Lung (tissue), 11 donors: ENCODE measurements at regions not wholly inside any gene's neighbourhood (a gene's known extent, or its start where the extent isn't known, plus 50 kb on each side); places are given as distances from the start of the nearest gene placed in this dataset.

Experiments
- ATAC-seq: fragments of 200-7000 bp; cut with Tn5 transposase; one replicate; pipeline ENCODE4 v1.9.1; 2020; ENCODE audit warnings: moderate number of reproducible peaks; ENCODE audit not compliant: insufficient read depth, low FRiP score
- DNase-seq, 3 donors: peaks; one replicate each; pipeline ENCODE4 v3.0.0-alpha.2; 2013 to 2017
- H3K27ac ChIP-seq, 2 donors: one replicate each; pipeline ENCODE4 v1.5.1; 2013; ENCODE audit warnings: mild to moderate bottlenecking in 2 of 2, moderate library complexity in 2 of 2, control low read depth in 1 of 2, inconsistent platforms in 1 of 2, low read depth in 1 of 2, low read length in 1 of 2
- H3K27me3 ChIP-seq, 3 donors: one replicate each; pipeline ENCODE4 v1.5.1; 2013; ENCODE audit warnings: low read length in 2 of 3; ENCODE audit not compliant: control insufficient read depth in 3 of 3, insufficient read depth in 3 of 3
- H3K36me3 ChIP-seq, 4 donors: one replicate each; pipeline ENCODE4 v1.5.1; 2013; ENCODE audit warnings: low read length in 4 of 4, mild to moderate bottlenecking in 1 of 4, moderate library complexity in 1 of 4; ENCODE audit not compliant: control insufficient read depth in 4 of 4, insufficient read depth in 4 of 4
- H3K4me1 ChIP-seq, 5 donors: one replicate each; pipeline ENCODE4 v1.5.1; 2013; ENCODE audit warnings: low read length in 5 of 5, mild to moderate bottlenecking in 2 of 5, moderate library complexity in 1 of 5; ENCODE audit not compliant: control insufficient read depth in 5 of 5, insufficient read depth in 5 of 5
- H3K4me3 ChIP-seq: one replicate; pipeline ENCODE4 v1.5.1; 2013; ENCODE audit warnings: mild to moderate bottlenecking, control low read depth, moderate library complexity
- H3K9ac ChIP-seq, 2 donors: one replicate each; pipeline ENCODE4 v1.5.1; 2013; ENCODE audit warnings: low read length in 2 of 2, control low read depth in 1 of 2; ENCODE audit not compliant: insufficient read depth in 1 of 2
- H3K9me3 ChIP-seq, 4 donors: one replicate each; pipeline ENCODE4 v1.5.1; 2013; ENCODE audit warnings: low read length in 3 of 4, mild to moderate bottlenecking in 1 of 4, moderate library complexity in 1 of 4; ENCODE audit not compliant: control insufficient read depth in 4 of 4, insufficient read depth in 3 of 4
- CTCF ChIP-seq: IDR thresholded peaks from 2 replicates; pipeline ENCODE4 v1.5.1; 2012; ENCODE audit warnings: mild to moderate bottlenecking; ENCODE audit errors: control extremely low read depth, extremely low read depth
- WGBS, 2 donors: extraction: QIAGEN DNeasy Blood & Tissue Kit; methylation state at CpG; one replicate each; pipeline ENCODE4 v1.1.7; 2013; 5-methylcytosine and 5-hydroxymethylcytosine counted together
- donor health status: control.
- donor health status: control.
- donor health status: Bipolar disorder and iron deficiency.
- donor health status: healthy.
- donor health status: DM: yes; HTN: yes; CAD: no.

- ATAC-seq (no peak), DNase-seq (no peak)
- TF ChIP-seq CTCF, result no peak
- no peak overlapping the region for H3K4me3 ChIP-seq
- no peak overlapping the region for H3K27ac ChIP-seq
- H3K36me3 ChIP-seq, result no peaks in the 10 kb centered on the region
- H3K9ac ChIP-seq, result no peak overlapping the region
- H3K27me3 ChIP-seq, result no peaks in the 10 kb centered on the region
- peaks cover 0 to 9% (median 0%) of the 10 kb centered on the region in 5 donors for H3K4me1 ChIP-seq
- H3K9me3 ChIP-seq, result peaks cover 0 to 5% (median 0%) of the 10 kb centered on the region in 4 donors
- 62 to 84% methylated on average over 1 of the region's 1 CpG for WGBS, 2 donors
These were observed 636.5 kb downstream of the IRX1 start for GRCh38 chr5:4232084-4232483.

GRCh38 chr5:4233671-4234070, 638.0 kb downstream of the IRX1 start:
- TF ChIP-seq CTCF, result no peak
- no peak for ATAC-seq
- Histone ChIP-seq H3K4me3 (no peak overlapping the region), H3K27me3 (no peaks in the 10 kb centered on the region), H3K4me1 (peaks cover 0 to 9% (median 0%) of the 10 kb centered on the region in 5 donors), H3K36me3 (no peaks in the 10 kb centered on the region), H3K27ac (no peak overlapping the region), H3K9me3 (peaks cover 0 to 5% (median 0%) of the 10 kb centered on the region in 4 donors), H3K9ac (no peak overlapping the region)
- 69 to 73% methylated on average over 5 of the region's 5 CpGs for WGBS, 2 donors
- no peak for DNase-seq

DNA sequence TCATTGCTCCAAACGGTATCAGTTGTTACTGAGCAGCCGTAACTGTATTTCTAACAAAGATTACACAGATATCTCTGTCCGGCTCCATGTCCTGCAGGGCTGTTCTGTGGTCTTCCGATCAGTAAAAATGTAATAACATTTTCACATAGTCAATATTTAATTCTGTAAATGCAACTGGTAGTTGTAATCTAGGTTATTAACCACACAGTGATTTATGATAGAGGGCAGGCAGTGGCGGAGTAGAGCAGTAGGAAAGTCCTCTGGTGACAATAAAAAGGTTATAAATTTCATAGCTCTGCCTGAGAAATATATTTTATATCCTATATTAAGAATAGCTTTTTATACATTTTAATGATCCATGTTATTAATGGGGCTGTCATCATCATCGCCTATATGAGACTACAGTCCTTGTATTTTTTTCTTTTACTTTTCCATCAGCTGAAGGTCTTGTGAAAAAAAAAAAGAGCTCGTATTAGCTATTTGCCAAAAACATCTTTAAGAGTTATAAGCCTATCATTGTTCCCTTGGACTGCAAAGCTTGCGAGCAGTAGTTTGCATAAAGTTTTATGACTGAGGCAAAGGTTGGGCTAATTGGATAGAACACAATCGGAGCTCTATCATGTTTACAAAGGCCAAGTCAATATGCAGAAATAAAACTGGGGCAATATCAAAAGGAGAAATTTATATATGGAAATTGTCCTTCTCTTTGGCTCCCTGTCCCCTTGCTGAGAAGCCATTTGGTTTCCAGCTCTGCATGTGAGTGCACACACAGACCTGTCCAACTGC, 648.0 kb downstream of the IRX1 start:
- Histone ChIP-seq H3K9me3 (peaks cover 0 to 4% (median 0%) of the 10 kb centered on the region in 4 donors), H3K27ac (no peak overlapping the region), H3K4me3 (no peak overlapping the region), H3K9ac (no peak overlapping the region), H3K36me3 (no peaks in the 10 kb centered on the region), H3K27me3 (peaks cover 0 to 3% (median 0%) of the 10 kb centered on the region in 3 donors), H3K4me1 (peaks cover 0 to 12% (median 0%) of the 10 kb centered on the region in 5 donors)
- no peak for TF ChIP-seq CTCF
- ATAC-seq (no peak), DNase-seq (no peak)
- WGBS, 2 donors, result 66 to 70% methylated on average over 9 of the region's 9 CpGs
